Endothelial cell of umbilical vein (primary cell): ENCODE measurements at regions not wholly inside any gene's neighbourhood (a gene's known extent, or its start where the extent isn't known, plus 50 kb on each side); places are given as distances from the start of the nearest gene placed in this dataset.

Experiments used
- BruUV-seq: library from RNA; stranded (reverse); fragments of 400-500 nt; replicated peaks from 2 replicates; lab custom pipeline; 2021; lab: Mats Ljungman, UMichigan
- CTCF ChIA-PET: fragments of 300-600, 350-600 bp; sonication (Branson Sonifier 250); formaldehyde crosslinking; loops from one replicate; lab custom pipeline; 2021; ENCODE audit warnings: antibody characterized with exemption, inconsistent platforms; lab: Charles Lee
- POLR2A ChIA-PET: fragments of 300-600, 350-600 bp; sonication (Branson Sonifier 250); formaldehyde crosslinking; loops from one replicate; lab custom pipeline; 2021; ENCODE audit warnings: antibody characterized with exemption, inconsistent platforms; lab: Charles Lee
- DNase-seq: peaks from one replicate; pipeline ENCODE4 v3.0.0-alpha.2; 2011; ENCODE audit warnings: low read depth, low spot score
- FAIRE-seq: peaks from 2 replicates; lab custom pipeline; 2011; peaks lifted over from hg19 to GRCh38; lab: Jason Lieb, UNC
- H2AFZ ChIP-seq: 2 replicates; pipeline ENCODE4 v1.6.0; 2012; ENCODE audit warnings: low read depth, low read length, control low read depth, inconsistent platforms
- H3K27ac ChIP-seq: 2 replicates; pipeline ENCODE4 v1.5.1; 2011; ENCODE audit warnings: low read depth, mild to moderate bottlenecking, control low read depth, low read length, moderate library complexity; ENCODE audit not compliant: insufficient read depth
- H3K27me3 ChIP-seq, 2 experiments: 2 replicates each; pipeline versions ENCODE4 v1.6.0 to v1.6.1; 2011; ENCODE audit warnings: low read length in 2 of 2, mixed read lengths in 1 of 2; ENCODE audit not compliant: control insufficient read depth in 2 of 2, insufficient read depth in 2 of 2
- H3K36me3 ChIP-seq, 2 experiments: 2 replicates in 1 of 2; 3 replicates in 1 of 2; pipeline ENCODE4 v1.5.1; 2011; ENCODE audit warnings: low read length in 2 of 2, mild to moderate bottlenecking in 1 of 2, moderate library complexity in 1 of 2; ENCODE audit not compliant: control insufficient read depth in 2 of 2, insufficient read depth in 2 of 2; ENCODE audit errors: extremely low read depth in 1 of 2
- H3K4me1 ChIP-seq: 3 replicates; pipeline ENCODE4 v1.5.1; 2011; ENCODE audit warnings: mild to moderate bottlenecking, low read length; ENCODE audit not compliant: control insufficient read depth, insufficient read depth; ENCODE audit errors: extremely low read depth
- H3K4me2 ChIP-seq: 2 replicates; pipeline ENCODE4 v1.6.1; 2011; ENCODE audit warnings: low read length, control low read depth, mixed read lengths; ENCODE audit not compliant: insufficient read depth
- H3K4me3 ChIP-seq, 3 experiments: fragments of 200-600 bp in 1 of 3; sonication (generic), shearing (Covaris generic) in 1 of 3; replicated peaks in 1 of 3; 2 replicates each; pipeline ENCODE4 v1.5.1; 2011 to 2016; ENCODE audit warnings: control low read depth in 3 of 3, low read length in 3 of 3, mild to moderate bottlenecking in 2 of 3, inconsistent platforms in 1 of 3, low read depth in 1 of 3, moderate library complexity in 1 of 3; ENCODE audit not compliant: insufficient read depth in 1 of 3
- H3K79me2 ChIP-seq: 2 replicates; pipeline ENCODE4 v1.6.0; 2012; ENCODE audit warnings: low read length, inconsistent platforms; ENCODE audit not compliant: control insufficient read depth, insufficient read depth
- H3K9ac ChIP-seq: replicated peaks from 2 replicates; pipeline ENCODE3; 2011; ENCODE audit warnings: low read length, control low read depth; ENCODE audit not compliant: insufficient read depth; ENCODE audit errors: extremely low read depth
- H3K9me1 ChIP-seq: replicated peaks from 3 replicates; pipeline ENCODE4 v1.6.0; 2011; ENCODE audit warnings: mild to moderate bottlenecking, low read length; ENCODE audit not compliant: control insufficient read depth, insufficient read depth; ENCODE audit errors: extremely low read depth
- H3K9me3 ChIP-seq: replicated peaks from 2 replicates; pipeline ENCODE4 v1.5.1; 2012; ENCODE audit warnings: low read length, inconsistent platforms; ENCODE audit not compliant: control insufficient read depth, insufficient read depth
- H4K20me1 ChIP-seq: replicated peaks from 2 replicates; pipeline ENCODE3; 2011; ENCODE audit warnings: mild to moderate bottlenecking, low read length; ENCODE audit not compliant: control insufficient read depth, insufficient read depth; ENCODE audit errors: extremely low read depth
- CTCF ChIP-seq, 2 donors: IDR thresholded peaks; 1 replicate in 1 of 2; 2 replicates in 1 of 2; pipeline ENCODE4 v1.5.1; 2011; ENCODE audit warnings: low read length in 2 of 2, mild to moderate bottlenecking in 2 of 2, moderate library complexity in 2 of 2, control low read depth in 1 of 2, inconsistent platforms in 1 of 2, low read depth in 1 of 2; ENCODE audit not compliant: insufficient read depth in 1 of 2; ENCODE audit errors: extremely low read depth in 1 of 2
- EZH2 ChIP-seq: IDR thresholded peaks from 2 replicates; pipeline ENCODE4 v1.6.1; 2012; ENCODE audit warnings: borderline replicate concordance, low read depth, mild to moderate bottlenecking, moderate library complexity, low read length, inconsistent platforms; ENCODE audit not compliant: severe bottlenecking
- FOS ChIP-seq: IDR thresholded peaks from 2 replicates; pipeline ENCODE4 v1.6.1; 2011; ENCODE audit warnings: mild to moderate bottlenecking, low read length, moderate library complexity, borderline replicate concordance; ENCODE audit not compliant: insufficient read depth
- GATA2 ChIP-seq: IDR thresholded peaks from 2 replicates; pipeline ENCODE4 v1.7.0; 2011; ENCODE audit warnings: low read depth, mild to moderate bottlenecking, moderate library complexity, mixed read lengths, low read length; ENCODE audit not compliant: insufficient read length, insufficient read depth
- JUN ChIP-seq: IDR thresholded peaks from 2 replicates; pipeline ENCODE4 v1.6.1; 2011; ENCODE audit warnings: borderline replicate concordance, low read depth; ENCODE audit not compliant: insufficient read length, insufficient read depth
- MAX ChIP-seq: IDR thresholded peaks from 2 replicates; pipeline ENCODE4 v1.6.1; 2011; ENCODE audit not compliant: insufficient read depth, insufficient read length
- MYC ChIP-seq: IDR thresholded peaks from one replicate; pipeline ENCODE4 v1.6.1; 2011; ENCODE audit warnings: mild to moderate bottlenecking, low read depth, low read length
- POLR2A ChIP-seq: IDR thresholded peaks from 2 replicates; pipeline ENCODE4 v1.6.1; 2012; ENCODE audit warnings: low read depth, mild to moderate bottlenecking, control low read depth, low read length
- POLR2AphosphoS5 ChIP-seq: IDR thresholded peaks from 2 replicates; pipeline ENCODE4 v1.6.1; 2012; ENCODE audit warnings: low read depth, mild to moderate bottlenecking, control low read depth, low read length, moderate library complexity; ENCODE audit not compliant: insufficient read depth
- dilution Hi-C: fragments of 300-500 bp; cut with MboI; formaldehyde crosslinking; loops from one replicate; pipeline ENCODE4 v1.15.0; 2019; ENCODE audit warnings: low sequenced_read_pairs; ENCODE audit not compliant: extremely low pct_ligation_motif_present
- intact Hi-C: fragments of 100-400 bp; cut with micrococcal nuclease; formaldehyde crosslinking; loops from one replicate; pipeline ENCODE4 v1.10.0; 2022

GRCh38 chr2:162912787-162913186, 74.2 kb upstream of the KCNH7 start:
- no peak for FAIRE-seq
- Histone ChIP-seq H3K4me2 (no peak overlapping the region), H2AFZ (no peak overlapping the region), H3K9ac (no peak overlapping the region), H3K4me3 (no peak overlapping the region), H3K27ac (no peak overlapping the region), H3K27me3 (no peaks in the 10 kb centered on the region), H3K9me3 (no peaks in the 10 kb centered on the region), H3K9me1 (no peaks in the 10 kb centered on the region), H3K4me1 (no peaks in the 10 kb centered on the region), H4K20me1 (no peaks in the 10 kb centered on the region), H3K79me2 (no peaks in the 10 kb centered on the region), H3K36me3 (no peaks in the 10 kb centered on the region)
- dilution Hi-C loops, result no loop called here
- no peak for DNase-seq
- BruUV-seq, result no TSS peak
- TF ChIP-seq POLR2AphosphoS5, result no peak
- TF ChIP-seq JUN, result no peak
- TF ChIP-seq CTCF (IDR thresholded peaks at IDR 0.05; ENCODE audit: extremely low read depth in 1 of 2, insufficient read depth in 1 of 2, low read depth in 1 of 2, low read length in 2 of 2), result no peak
- TF ChIP-seq GATA2, result no peak
- TF ChIP-seq MAX, result no peak
- no peak for TF ChIP-seq EZH2
- no peak for TF ChIP-seq POLR2A
- TF ChIP-seq MYC, result no peak
- TF ChIP-seq FOS, result no peak
- POLR2A ChIA-PET, result no interaction called here
- intact Hi-C loops, result loop anchor here (1.0 kb wide), 1 partner anchor 35 kb away; no protein-coding TSS in a partner anchor
- CTCF ChIA-PET, result no interaction called here
